ENCODE measurements at regions not wholly inside any gene's neighbourhood (a gene's known extent, or its start where the extent isn't known, plus 50 kb on each side); places are given as distances from the start of the nearest gene placed in this dataset.

DNA sequence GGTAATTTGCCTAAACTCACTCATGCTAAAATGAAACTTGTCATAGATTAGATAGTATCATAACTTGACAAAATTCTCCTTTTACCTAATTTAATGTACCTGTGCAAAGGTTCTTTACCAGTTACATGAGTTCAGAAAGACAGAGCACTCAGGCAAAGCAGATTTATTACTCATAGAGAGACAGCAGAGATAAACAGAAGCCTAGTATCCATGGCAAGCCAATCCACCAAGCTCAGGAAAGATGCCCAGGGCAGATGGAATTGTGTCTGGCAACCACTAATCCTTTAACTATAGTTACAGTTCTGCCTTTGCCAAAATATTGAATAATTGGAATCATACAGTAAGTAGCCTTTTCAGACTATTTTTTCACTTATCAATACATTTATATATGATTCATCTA, 826.2 kb downstream of the TECRL start:
- TF ChIP-seq EZH2phosphoT487 (IDR thresholded peaks at IDR 0.05; ENCODE audit: borderline replicate concordance, low read depth, low read length) (no peak), CTCF (conservative IDR thresholded peaks at IDR 0.05; ENCODE audit: low read length) (no peak)
- 0 out of 2 replicates have a peak, but pooled peaks cover 3% of the 10 kb centered on the region for H3K9me3 ChIP-seq (ENCODE audit: low read length)
- no peak for DNase-seq (ENCODE audit: low spot score)
- intact Hi-C loops (cut with micrococcal nuclease; ENCODE audit: unreplicated experiment) = no loop called here
- no peaks in the 10 kb centered on the region for H3K4me1 ChIP-seq (ENCODE audit: insufficient read depth, low read length, poor library complexity, severe bottlenecking)
- H2AFZ ChIP-seq (ENCODE audit: low read length) = no peak overlapping the region
- H3K36me3 ChIP-seq (ENCODE audit: insufficient read depth, low read length) = no peaks in the 10 kb centered on the region
- H3K4me3 ChIP-seq (ENCODE audit: low read depth, low read length, poor library complexity, severe bottlenecking) = no peak overlapping the region
- CTCF ChIA-PET (ENCODE audit: unreplicated experiment) = no interaction called here
- no TSS peak for BruUV-seq (replicated peaks)
- no peaks in the 10 kb centered on the region for H4K20me1 ChIP-seq (ENCODE audit: insufficient read depth, low read length)
- POLR2A ChIA-PET = no interaction called here
- no peak overlapping the region for H3K27ac ChIP-seq (ENCODE audit: low read depth, low read length, poor library complexity, severe bottlenecking)
- H3K9me2 ChIP-seq (ENCODE audit: insufficient read depth, low read length) = no peaks in the 10 kb centered on the region
- H3K79me2 ChIP-seq (ENCODE audit: insufficient read depth, low read depth, low read length) = no peaks in the 10 kb centered on the region
- no peak overlapping the region for H3K4me2 ChIP-seq (ENCODE audit: low read length)

- no peak overlapping the region for H2AFZ ChIP-seq (ENCODE audit: low read length)
- no peak overlapping the region for H3K4me2 ChIP-seq (ENCODE audit: low read length)
- no peaks in the 10 kb centered on the region for H3K4me1 ChIP-seq (ENCODE audit: insufficient read depth, low read length, poor library complexity, severe bottlenecking)
- TF ChIP-seq CTCF (conservative IDR thresholded peaks at IDR 0.05; ENCODE audit: low read length) (no peak), EZH2phosphoT487 (IDR thresholded peaks at IDR 0.05; ENCODE audit: borderline replicate concordance, low read depth, low read length) (no peak)
- CTCF ChIA-PET (ENCODE audit: unreplicated experiment) = no interaction called here
- no peaks in the 10 kb centered on the region for H3K9me3 ChIP-seq (ENCODE audit: low read length)
- intact Hi-C loops (cut with micrococcal nuclease; ENCODE audit: unreplicated experiment) = no loop called here
- DNase-seq (ENCODE audit: low spot score) = no peak
- H3K79me2 ChIP-seq (ENCODE audit: insufficient read depth, low read depth, low read length) = no peaks in the 10 kb centered on the region
- POLR2A ChIA-PET = no interaction called here
- H3K9me2 ChIP-seq (ENCODE audit: insufficient read depth, low read length) = no peaks in the 10 kb centered on the region
- H3K27ac ChIP-seq (ENCODE audit: low read depth, low read length, poor library complexity, severe bottlenecking) = no peak overlapping the region
- H3K36me3 ChIP-seq (ENCODE audit: insufficient read depth, low read length) = no peaks in the 10 kb centered on the region
- no peaks in the 10 kb centered on the region for H4K20me1 ChIP-seq (ENCODE audit: insufficient read depth, low read length)
- H3K4me3 ChIP-seq (ENCODE audit: low read depth, low read length, poor library complexity, severe bottlenecking) = no peak overlapping the region
- no TSS peak for BruUV-seq (replicated peaks)
Observed at GRCh38 chr4:63580796-63581475, 828.3 kb downstream of the TECRL start.

GRCh38 chr4:63578383-63578782, 830.9 kb downstream of the TECRL start:
- Histone ChIP-seq H3K4me3 (ENCODE audit: low read depth, low read length, poor library complexity, severe bottlenecking) (no peak overlapping the region), H3K9me2 (ENCODE audit: insufficient read depth, low read length) (no peaks in the 10 kb centered on the region), H2AFZ (ENCODE audit: low read length) (no peak overlapping the region), H3K79me2 (ENCODE audit: insufficient read depth, low read depth, low read length) (no peaks in the 10 kb centered on the region), H3K4me1 (ENCODE audit: insufficient read depth, low read length, poor library complexity, severe bottlenecking) (no peaks in the 10 kb centered on the region), H4K20me1 (ENCODE audit: insufficient read depth, low read length) (no peaks in the 10 kb centered on the region), H3K36me3 (ENCODE audit: insufficient read depth, low read length) (no peaks in the 10 kb centered on the region), H3K27ac (ENCODE audit: low read depth, low read length, poor library complexity, severe bottlenecking) (no peak overlapping the region), H3K9me3 (ENCODE audit: low read length) (no peaks in the 10 kb centered on the region), H3K4me2 (ENCODE audit: low read length) (no peak overlapping the region)
- POLR2A ChIA-PET = interaction anchor here (0.6 kb wide), 1 partner anchor 15 kb away, joined by 3 read pairs; no protein-coding TSS in a partner anchor
- BruUV-seq (replicated peaks) = no TSS peak
- TF ChIP-seq EZH2phosphoT487 (IDR thresholded peaks at IDR 0.05; ENCODE audit: borderline replicate concordance, low read depth, low read length) (no peak), CTCF (conservative IDR thresholded peaks at IDR 0.05; ENCODE audit: low read length) (no peak)
- intact Hi-C loops (cut with micrococcal nuclease; ENCODE audit: unreplicated experiment) = no loop called here
- CTCF ChIA-PET (ENCODE audit: unreplicated experiment) = no interaction called here
- no peak for DNase-seq (ENCODE audit: low spot score)

All from OCI-LY7 (cell line).